ENCODE measurements at regions not wholly inside any gene's neighbourhood (a gene's known extent, or its start where the extent isn't known, plus 50 kb on each side); places are given as distances from the start of the nearest gene placed in this dataset.
"Not testable (repeated sequence)": the region's sequence is repeated elsewhere in the genome, so short reads cannot be mapped to it uniquely, and the experiment has no call there.

DNA sequence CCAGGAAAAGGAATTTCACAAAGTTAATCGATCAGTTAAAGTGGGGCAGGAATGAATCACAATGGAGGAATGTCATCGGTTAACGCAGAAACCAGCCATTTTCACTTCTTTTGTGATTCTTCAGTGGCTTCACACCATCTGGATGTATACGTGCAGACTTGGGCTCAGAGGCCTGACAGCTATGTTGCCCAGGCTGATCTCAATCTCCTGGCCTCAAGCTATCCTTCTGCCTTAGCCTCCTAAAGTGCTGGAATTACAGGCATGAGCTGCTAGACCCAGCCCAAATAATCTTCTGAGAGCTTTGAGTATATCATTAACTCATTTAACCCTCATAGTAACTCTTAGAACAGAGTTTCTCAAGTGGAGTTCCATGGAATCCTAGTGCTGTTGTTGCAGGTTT is 126.5 kb upstream of the VANGL1 start:
- H4K5ac ChIP-seq (ENCODE audit: insufficient read length, low read depth, low read length) = no peak overlapping the region
- Mint-ChIP-seq H3K4me1 (peaks cover 0 to 4% of the 10 kb centered on the region in 2 experiments; a peak in 2 of 4 replicates), H3K27ac (no peak overlapping the region), H3K36me3 (ENCODE audit: insufficient read depth in 1 of 3, low read depth in 3 of 3) (no peaks in the 10 kb centered on the region; a peak in 1 of 7 replicates), H3K9me3 (no peaks in the 10 kb centered on the region), H3K27me3 (ENCODE audit: low read depth) (no peaks in the 10 kb centered on the region; the same call in 1 of the 2 replicates), H3K4me3 (no peak overlapping the region)
- no peak overlapping the region for H4K91ac ChIP-seq (ENCODE audit: insufficient read length, low read depth, low read length)
- no peak overlapping the region for H3T11ph ChIP-seq (ENCODE audit: low read length)
- no peaks in the 10 kb centered on the region for H3K9me3 ChIP-seq (ENCODE audit: control insufficient read depth, low read depth, low read length)
- DNase-seq = no peak
- H2AFZ ChIP-seq (ENCODE audit: low read length) = no peak overlapping the region
- H3K18ac ChIP-seq (ENCODE audit: insufficient read length, low read depth, low read length) = no peak overlapping the region
- no peaks in the 10 kb centered on the region for H4K20me1 ChIP-seq (ENCODE audit: control insufficient read depth, insufficient read depth, insufficient read length)
- no peak overlapping the region for H3K56ac ChIP-seq (ENCODE audit: insufficient read length, low read depth, low read length)
- H2AK5ac ChIP-seq (ENCODE audit: insufficient read length, low read length) = no peak overlapping the region
- no peaks in the 10 kb centered on the region for H3K27me3 ChIP-seq (ENCODE audit: insufficient read depth, low read length)
- no peak overlapping the region for H3K9ac ChIP-seq (ENCODE audit: extremely low read depth, insufficient read length, low read length)
- H2BK20ac ChIP-seq (ENCODE audit: low read depth, low read length, poor library complexity, severe bottlenecking) = no peak overlapping the region
- no peaks in the 10 kb centered on the region for H3K79me2 ChIP-seq (ENCODE audit: insufficient read depth, low read length)
- no peak overlapping the region for H3K27ac ChIP-seq (ENCODE audit: insufficient read length, low read depth, low read length)
- no peak overlapping the region for H2BK120ac ChIP-seq (ENCODE audit: low read depth, low read length, poor library complexity, severe bottlenecking)
- H3K23me2 ChIP-seq (ENCODE audit: insufficient read length, low read depth, low read length, poor library complexity, severe bottlenecking) = no peaks in the 10 kb centered on the region
- H3K79me1 ChIP-seq (ENCODE audit: insufficient read depth, low read depth, low read length, poor library complexity, severe bottlenecking) = no peaks in the 10 kb centered on the region
- H3K4me2 ChIP-seq (ENCODE audit: insufficient read depth, insufficient read length, low read length) = no peak overlapping the region
- no CpG with 5 or more reads among the region's 4 CpGs for WGBS (ENCODE audit: extremely low coverage, insufficient read length, low lambda C conversion rate)
- no peak overlapping the region for H2BK12ac ChIP-seq (ENCODE audit: insufficient read length, low read depth, low read length)
- no peak overlapping the region for H3K23ac ChIP-seq (ENCODE audit: insufficient read length, low read depth, low read length)
- TF ChIP-seq, protein P1, sequence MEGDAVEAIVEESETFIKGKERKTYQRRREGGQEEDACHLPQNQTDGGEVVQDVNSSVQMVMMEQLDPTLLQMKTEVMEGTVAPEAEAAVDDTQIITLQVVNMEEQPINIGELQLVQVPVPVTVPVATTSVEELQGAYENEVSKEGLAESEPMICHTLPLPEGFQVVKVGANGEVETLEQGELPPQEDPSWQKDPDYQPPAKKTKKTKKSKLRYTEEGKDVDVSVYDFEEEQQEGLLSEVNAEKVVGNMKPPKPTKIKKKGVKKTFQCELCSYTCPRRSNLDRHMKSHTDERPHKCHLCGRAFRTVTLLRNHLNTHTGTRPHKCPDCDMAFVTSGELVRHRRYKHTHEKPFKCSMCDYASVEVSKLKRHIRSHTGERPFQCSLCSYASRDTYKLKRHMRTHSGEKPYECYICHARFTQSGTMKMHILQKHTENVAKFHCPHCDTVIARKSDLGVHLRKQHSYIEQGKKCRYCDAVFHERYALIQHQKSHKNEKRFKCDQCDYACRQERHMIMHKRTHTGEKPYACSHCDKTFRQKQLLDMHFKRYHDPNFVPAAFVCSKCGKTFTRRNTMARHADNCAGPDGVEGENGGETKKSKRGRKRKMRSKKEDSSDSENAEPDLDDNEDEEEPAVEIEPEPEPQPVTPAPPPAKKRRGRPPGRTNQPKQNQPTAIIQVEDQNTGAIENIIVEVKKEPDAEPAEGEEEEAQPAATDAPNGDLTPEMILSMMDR (conservative IDR thresholded peaks at IDR 0.05) = no peak
- no peak overlapping the region for H4K8ac ChIP-seq (replicated peaks; ENCODE audit: insufficient read length, low read depth, low read length)
- H3K4ac ChIP-seq (ENCODE audit: low read depth, low read length) = no peak overlapping the region
- H3K4me1 ChIP-seq (ENCODE audit: insufficient read depth, low read length) = peaks cover 3% of the 10 kb centered on the region; the same call in 1 of the 2 replicates
- H3K14ac ChIP-seq (ENCODE audit: insufficient read depth, low read length) = no peak overlapping the region
- H2BK15ac ChIP-seq (ENCODE audit: low read depth, low read length) = no peak overlapping the region
- H2BK5ac ChIP-seq (ENCODE audit: insufficient read length, low read length) = no peak overlapping the region

DNA sequence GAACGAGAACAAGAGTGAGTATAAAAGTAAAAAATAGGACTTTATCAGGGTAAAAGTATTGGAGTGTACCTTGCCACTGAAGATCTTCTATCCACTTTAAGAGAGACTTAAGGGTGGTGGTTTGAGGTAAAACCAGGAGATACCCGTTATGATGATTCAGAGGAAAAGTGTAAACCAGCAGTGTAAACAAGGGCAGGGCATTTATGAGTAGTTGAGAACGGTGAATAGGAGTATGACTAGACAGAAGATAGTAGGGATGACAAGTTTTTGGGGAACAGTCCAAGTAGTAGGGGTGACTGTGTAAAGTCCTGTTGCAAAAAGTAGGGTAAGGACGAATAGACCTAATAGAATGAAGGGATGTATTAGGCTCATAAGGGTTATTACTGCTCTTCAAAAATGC is 131.5 kb upstream of the VANGL1 start:
- H3K27ac Mint-ChIP-seq; H3K27me3 Mint-ChIP-seq (ENCODE audit: low read depth); H3K4me1 ChIP-seq (ENCODE audit: insufficient read depth, low read length); H3K9me3 ChIP-seq (ENCODE audit: control insufficient read depth, low read depth, low read length); H3K79me2 ChIP-seq (ENCODE audit: insufficient read depth, low read length); H3K79me1 ChIP-seq (ENCODE audit: insufficient read depth, low read depth, low read length, poor library complexity, severe bottlenecking); H2AFZ ChIP-seq (ENCODE audit: low read length); H3K18ac ChIP-seq (ENCODE audit: insufficient read length, low read depth, low read length); H4K20me1 ChIP-seq (ENCODE audit: control insufficient read depth, insufficient read depth, insufficient read length); H3K4me3 Mint-ChIP-seq; H3T11ph ChIP-seq (ENCODE audit: low read length); H3K4me1 Mint-ChIP-seq; H2BK120ac ChIP-seq (ENCODE audit: low read depth, low read length, poor library complexity, severe bottlenecking); H2AK5ac ChIP-seq (ENCODE audit: insufficient read length, low read length); H4K8ac ChIP-seq (replicated peaks; ENCODE audit: insufficient read length, low read depth, low read length); DNase-seq; H3K9ac ChIP-seq (ENCODE audit: extremely low read depth, insufficient read length, low read length); H3K23ac ChIP-seq (ENCODE audit: insufficient read length, low read depth, low read length); H3K27me3 ChIP-seq (ENCODE audit: insufficient read depth, low read length); H3K14ac ChIP-seq (ENCODE audit: insufficient read depth, low read length); H4K5ac ChIP-seq (ENCODE audit: insufficient read length, low read depth, low read length); H2BK20ac ChIP-seq (ENCODE audit: low read depth, low read length, poor library complexity, severe bottlenecking); H3K4ac ChIP-seq (ENCODE audit: low read depth, low read length); H3K56ac ChIP-seq (ENCODE audit: insufficient read length, low read depth, low read length); H4K91ac ChIP-seq (ENCODE audit: insufficient read length, low read depth, low read length); H3K27ac ChIP-seq (ENCODE audit: insufficient read length, low read depth, low read length); H2BK12ac ChIP-seq (ENCODE audit: insufficient read length, low read depth, low read length); H3K36me3 Mint-ChIP-seq (ENCODE audit: insufficient read depth in 1 of 3, low read depth in 3 of 3); H2BK15ac ChIP-seq (ENCODE audit: low read depth, low read length); H3K9me3 Mint-ChIP-seq; H3K23me2 ChIP-seq (ENCODE audit: insufficient read length, low read depth, low read length, poor library complexity, severe bottlenecking); H3K4me2 ChIP-seq (ENCODE audit: insufficient read depth, insufficient read length, low read length); H2BK5ac ChIP-seq (ENCODE audit: insufficient read length, low read length): not testable (repeated sequence)
- no CpG with 5 or more reads among the region's 4 CpGs for WGBS (ENCODE audit: extremely low coverage, insufficient read length, low lambda C conversion rate)

All from H9 (cell line).